GM12891 (cell line): ENCODE measurements at regions not wholly inside any gene's neighbourhood (a gene's known extent, or its start where the extent isn't known, plus 50 kb on each side); places are given as distances from the start of the nearest gene placed in this dataset.
A peak's percentile ranks its signal among the peaks of the same experiment; 100 is the strongest.

ENCODE experiments used
- DNase-seq: peaks from one replicate; pipeline ENCODE4 v3.0.0; 2011; ENCODE audit warnings: low spot score; ENCODE audit not compliant: insufficient read length
- FAIRE-seq: peaks from 2 replicates; lab custom pipeline; 2011; peaks lifted over from hg19 to GRCh38; lab: Jason Lieb, UNC
- PAX5 ChIP-seq: IDR thresholded peaks from 2 replicates; pipeline ENCODE4 v1.6.1; 2011; ENCODE audit warnings: low read length, moderate library complexity, mild to moderate bottlenecking; ENCODE audit not compliant: insufficient read depth, severe bottlenecking
- POLR2A ChIP-seq: IDR thresholded peaks from 2 replicates; pipeline ENCODE4 v1.6.1; 2011; ENCODE audit warnings: low read depth, low read length, control low read depth
- POLR2AphosphoS5 ChIP-seq: IDR thresholded peaks from 2 replicates; pipeline ENCODE4 v1.6.1; 2011; ENCODE audit warnings: low read depth, low read length, control low read depth
- POU2F2 ChIP-seq: IDR thresholded peaks from 2 replicates; pipeline ENCODE4 v1.6.1; 2011; ENCODE audit warnings: low read depth, mild to moderate bottlenecking, control low read depth, low read length, moderate library complexity
- SPI1 ChIP-seq: IDR thresholded peaks from 2 replicates; pipeline ENCODE4 v1.6.1; 2011; ENCODE audit warnings: low read depth, low read length, control low read depth
- TAF1 ChIP-seq: IDR thresholded peaks from 2 replicates; pipeline ENCODE4 v1.6.1; 2011; ENCODE audit warnings: low read depth, low read length, control low read depth

DNA sequence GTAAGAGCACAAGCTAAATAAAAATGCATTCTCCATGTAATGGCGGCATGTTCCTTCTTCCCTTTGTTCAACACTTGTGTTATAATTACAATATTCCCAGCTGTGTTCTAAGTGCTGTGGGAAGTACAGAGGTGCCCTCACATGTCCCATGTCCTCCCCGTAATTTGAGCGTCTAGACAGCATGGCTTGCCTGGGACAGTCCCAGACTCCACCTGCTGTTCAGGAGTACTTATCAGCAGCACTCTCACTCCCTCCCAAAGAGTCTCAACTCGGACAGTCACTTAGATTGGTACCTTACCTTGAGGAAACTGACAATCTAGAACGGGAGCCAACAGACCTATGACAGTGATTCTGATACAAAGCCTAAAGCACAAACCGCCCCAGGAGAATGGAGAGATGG, 370.5 kb downstream of the EIPR1 start:
- DNase-seq (no peak), FAIRE-seq (no peak)
- TF ChIP-seq POLR2AphosphoS5 (no peak), PAX5 (no peak), TAF1 (no peak), POU2F2 (no peak), SPI1 (no peak), POLR2A (no peak)

GRCh38 chr2:3005859-3006501, 371.6 kb downstream of the EIPR1 start:
- TF ChIP-seq TAF1 (no peak), POU2F2 (no peak), POLR2AphosphoS5 (no peak), SPI1 (no peak), POLR2A (no peak), PAX5 (no peak)
- DNase-seq (no peak), FAIRE-seq (no peak)

GRCh38 chr2:3001615-3002560, 375.7 kb downstream of the EIPR1 start:
- peak; percentile 38 for FAIRE-seq
- no peak for DNase-seq
- TF ChIP-seq POLR2A (no peak), SPI1 (peak; percentile 33)

GRCh38 chr2:3000968-3001367, 376.6 kb downstream of the EIPR1 start:
- FAIRE-seq (no peak), DNase-seq (no peak)
- TF ChIP-seq SPI1 (no peak), POLR2A (no peak), POU2F2 (no peak), PAX5 (no peak), POLR2AphosphoS5 (no peak), TAF1 (no peak)

DNA sequence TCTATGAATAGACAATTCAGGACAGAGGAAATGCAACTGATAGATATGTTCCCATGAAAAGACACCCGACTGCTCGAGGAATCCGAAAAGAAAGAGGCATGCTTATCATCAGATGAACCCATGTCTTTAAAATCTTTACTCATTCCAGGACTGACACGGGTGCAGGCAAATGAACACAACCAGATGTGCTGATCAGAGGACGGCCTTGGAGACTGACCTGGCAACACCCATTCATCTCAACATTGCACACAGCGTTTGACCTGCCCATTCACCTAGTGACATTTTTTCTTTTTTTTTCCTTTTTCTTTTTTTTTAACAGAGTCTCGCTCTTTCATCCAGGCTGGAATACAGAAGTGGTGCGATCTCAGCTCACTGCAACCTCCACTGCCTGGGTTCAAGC, 377.5 kb downstream of the EIPR1 start:
- no peak for DNase-seq
- FAIRE-seq = no peak
- TF ChIP-seq POLR2A (no peak), POU2F2 (no peak), TAF1 (no peak), PAX5 (no peak), POLR2AphosphoS5 (no peak), SPI1 (no peak)

GRCh38 chr2:2998971-2999370, 378.6 kb downstream of the EIPR1 start:
- TF ChIP-seq POLR2A (no peak), TAF1 (no peak), POLR2AphosphoS5 (no peak), PAX5 (no peak), SPI1 (no peak)
- DNase-seq = no peak
- no peak for FAIRE-seq

DNA sequence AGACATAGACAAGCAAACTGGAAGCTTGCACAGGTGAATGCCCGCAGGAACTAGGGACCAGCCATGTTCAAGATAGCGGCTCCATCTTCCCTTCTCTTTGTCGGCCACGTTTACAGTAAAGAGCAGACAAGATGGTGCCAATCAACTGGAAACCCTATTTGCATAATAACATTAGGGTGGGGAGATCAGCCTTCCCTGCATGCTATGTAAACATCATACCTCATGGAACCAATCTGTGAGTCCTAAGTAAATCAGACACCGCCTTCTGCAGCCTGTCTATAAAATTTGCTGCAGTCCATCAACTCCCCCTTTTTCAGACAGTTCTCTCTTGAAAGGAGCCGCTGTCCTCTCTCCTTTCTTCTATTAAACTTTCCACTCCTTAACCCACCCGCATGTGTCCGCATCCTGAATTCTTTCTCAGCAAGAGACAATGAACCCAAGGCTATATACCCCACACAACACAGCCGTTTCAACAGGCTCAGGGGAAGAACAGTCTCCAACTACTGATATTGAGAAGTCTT, 384.4 kb downstream of the EIPR1 start:
- no peak for TF ChIP-seq POLR2A
- TF ChIP-seq POU2F2 = no peak
- no peak for TF ChIP-seq SPI1
- TF ChIP-seq TAF1 = no peak
- no peak for TF ChIP-seq POLR2AphosphoS5
- TF ChIP-seq PAX5 = no peak
- DNase-seq = no peak
- no peak for FAIRE-seq

GRCh38 chr2:2992634-2993033, 385.0 kb downstream of the EIPR1 start:
- FAIRE-seq (no peak), DNase-seq (no peak)
- no peak for TF ChIP-seq POLR2A
- no peak for TF ChIP-seq POLR2AphosphoS5
- no peak for TF ChIP-seq SPI1

DNA sequence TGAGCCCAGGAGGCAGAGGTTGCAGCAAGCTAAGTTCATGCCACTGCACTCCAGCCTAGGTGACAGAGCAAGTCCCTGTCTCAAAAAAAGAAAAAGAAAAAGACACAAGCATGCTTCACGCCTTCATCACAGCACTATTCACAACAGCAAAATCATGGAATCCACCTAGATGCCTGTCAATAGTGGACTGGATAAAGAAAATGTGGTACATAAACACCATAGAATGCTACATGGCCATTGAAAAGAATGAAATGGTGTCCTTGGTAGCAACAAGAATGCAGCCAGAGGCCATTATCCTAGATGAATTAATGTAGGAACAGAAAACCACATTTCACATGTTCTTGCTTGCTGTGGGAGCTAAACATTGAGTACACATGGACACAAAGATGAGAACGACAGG, 392.6 kb downstream of the EIPR1 start:
- DNase-seq (no peak), FAIRE-seq (no peak)
- TF ChIP-seq POLR2A (no peak), POLR2AphosphoS5 (no peak), PAX5 (no peak)

DNA sequence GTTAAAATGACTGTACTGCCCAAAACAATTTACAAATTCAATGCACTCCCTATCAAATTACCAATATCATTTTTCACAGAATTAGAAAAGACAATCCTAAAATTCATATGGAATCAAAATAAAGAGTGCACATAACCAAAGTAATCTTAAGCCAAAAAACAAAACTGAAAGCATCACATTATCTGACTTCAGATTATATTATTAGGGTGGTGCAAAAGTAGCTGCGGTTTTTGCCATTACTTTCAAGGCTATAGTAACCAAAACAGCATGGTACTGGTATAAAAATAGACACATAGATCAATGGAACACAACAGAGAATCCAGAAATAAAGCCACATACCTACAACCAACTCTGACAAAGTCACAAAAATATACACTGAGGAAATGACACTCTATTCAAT, 396.6 kb downstream of the EIPR1 start:
- TF ChIP-seq POLR2AphosphoS5 = no peak
- TF ChIP-seq POU2F2 = no peak
- TF ChIP-seq PAX5 = no peak
- TF ChIP-seq POLR2A = no peak
- TF ChIP-seq TAF1 = no peak
- TF ChIP-seq SPI1 = no peak
- FAIRE-seq = no peak
- no peak for DNase-seq
